ENCODE measurements at regions not wholly inside any gene's neighbourhood (a gene's known extent, or its start where the extent isn't known, plus 50 kb on each side); places are given as distances from the start of the nearest gene placed in this dataset.
"Not testable (repeated sequence)": the region's sequence is repeated elsewhere in the genome, so short reads cannot be mapped to it uniquely, and the experiment has no call there.

GRCh38 chr18:30696201-30696600 lies 346.3 kb downstream of the DSC3 start:
- no peak for DNase-seq

- DNase-seq = no peak
Observed at GRCh38 chr18:30694773-30695172, 347.8 kb downstream of the DSC3 start.

GRCh38 chr18:30689216-30689615 lies 353.3 kb downstream of the DSC3 start:
- DNase-seq = no peak

- no peak for DNase-seq
Observed at GRCh38 chr18:30687501-30687900, 355.0 kb downstream of the DSC3 start.

GRCh38 chr18:30684825-30685481 lies 357.6 kb downstream of the DSC3 start:
- DNase-seq = no peak

- DNase-seq = no peak
Observed at GRCh38 chr18:30683836-30684235, 358.7 kb downstream of the DSC3 start.

GRCh38 chr18:30682672-30683071 lies 359.9 kb downstream of the DSC3 start:
- no peak for DNase-seq

GRCh38 chr18:30679285-30679930 lies 363.1 kb downstream of the DSC3 start:
- DNase-seq = no peak

GRCh38 chr18:30677813-30678212 lies 364.7 kb downstream of the DSC3 start:
- DNase-seq = not testable (repeated sequence)

GRCh38 chr18:30676053-30676480 lies 366.5 kb downstream of the DSC3 start:
- DNase-seq = peak; percentile 67

- no peak for DNase-seq
Observed at GRCh38 chr18:30675493-30675892, 367.0 kb downstream of the DSC3 start.

GRCh38 chr18:30675072-30675471 lies 367.5 kb downstream of the DSC3 start:
- DNase-seq = no peak

- DNase-seq = no peak
Observed at GRCh38 chr18:30674596-30674995, 367.9 kb downstream of the DSC3 start.

GRCh38 chr18:30672439-30672838 lies 370.1 kb downstream of the DSC3 start:
- not testable (repeated sequence) for DNase-seq

GRCh38 chr18:30658306-30658705 lies 384.2 kb downstream of the DSC3 start:
- DNase-seq = no peak

GRCh38 chr18:30652387-30652786 lies 390.2 kb downstream of the DSC3 start:
- no peak for DNase-seq

GRCh38 chr18:30650499-30650898 lies 392.0 kb downstream of the DSC3 start:
- no peak for DNase-seq

GRCh38 chr18:30644158-30644557 lies 398.4 kb downstream of the DSC3 start:
- DNase-seq = no peak

GRCh38 chr18:30639361-30639760 lies 403.2 kb downstream of the DSC3 start:
- DNase-seq = no peak

- no peak for DNase-seq
Observed at GRCh38 chr18:30634249-30634648, 408.3 kb downstream of the DSC3 start.

GRCh38 chr18:30632071-30632698 lies 410.4 kb downstream of the DSC3 start:
- no peak for DNase-seq

GRCh38 chr18:30625961-30626360 lies 416.6 kb downstream of the DSC3 start:
- no peak for DNase-seq

GRCh38 chr18:30623401-30624065 lies 419.0 kb downstream of the DSC3 start:
- no peak for DNase-seq

- no peak for DNase-seq
Observed at GRCh38 chr18:30622635-30623034, 419.9 kb downstream of the DSC3 start.
